Osteoblast (primary cell): ENCODE measurements at regions not wholly inside any gene's neighbourhood (a gene's known extent, or its start where the extent isn't known, plus 50 kb on each side); places are given as distances from the start of the nearest gene placed in this dataset.

ENCODE experiments used
- DNase-seq: peaks from one replicate; pipeline ENCODE4 v3.0.0; 2011; ENCODE audit warnings: low spot score, mixed read lengths; ENCODE audit not compliant: insufficient read length; ENCODE audit errors: missing footprints
- H2AFZ ChIP-seq: 2 replicates; pipeline ENCODE4 v1.6.0; 2011; ENCODE audit warnings: mild to moderate bottlenecking, low read length
- H3K27ac ChIP-seq: 2 replicates; pipeline ENCODE4 v1.5.1; 2011; ENCODE audit warnings: mild to moderate bottlenecking, low read depth, low read length, moderate library complexity
- H3K27me3 ChIP-seq: 2 replicates; pipeline ENCODE4 v1.6.0; 2012; ENCODE audit warnings: mild to moderate bottlenecking, control low read depth, inconsistent platforms, low read length, moderate library complexity; ENCODE audit not compliant: insufficient read depth
- H3K36me3 ChIP-seq: 2 replicates; pipeline ENCODE4 v1.5.1; 2011; ENCODE audit warnings: mild to moderate bottlenecking, low read length, control low read depth, moderate library complexity; ENCODE audit not compliant: insufficient read depth
- H3K4me1 ChIP-seq: 2 replicates; pipeline ENCODE4 v1.5.1; 2011; ENCODE audit warnings: mild to moderate bottlenecking, low read length, control low read depth, moderate library complexity; ENCODE audit not compliant: insufficient read depth
- H3K4me2 ChIP-seq: 2 replicates; pipeline ENCODE4 v1.6.0; 2011; ENCODE audit warnings: mild to moderate bottlenecking, low read length; ENCODE audit not compliant: insufficient read depth
- H3K4me3 ChIP-seq: fragments of 200-600 bp; sonication (generic); 3 replicates; pipeline ENCODE4 v1.5.1; 2012; ENCODE audit warnings: mild to moderate bottlenecking, low read length, inconsistent platforms; ENCODE audit not compliant: insufficient read depth
- H3K79me2 ChIP-seq: 2 replicates; pipeline ENCODE4 v1.6.0; 2012; ENCODE audit warnings: mild to moderate bottlenecking, low read length, control low read depth, inconsistent platforms; ENCODE audit not compliant: insufficient read depth
- H3K9me3 ChIP-seq: 2 replicates; pipeline ENCODE4 v1.5.1; 2011; ENCODE audit warnings: low read depth, low read length, control low read depth
- H4K20me1 ChIP-seq: 2 replicates; pipeline ENCODE4 v1.6.0; 2012; ENCODE audit warnings: mild to moderate bottlenecking, low read length, control low read depth; ENCODE audit not compliant: insufficient read depth
- TF ChIP-seq, protein P1 (sequence below): IDR thresholded peaks from 2 replicates; pipeline ENCODE4 v1.5.1; 2011; ENCODE audit warnings: mild to moderate bottlenecking, low read depth, low read length, moderate library complexity; ENCODE audit errors: extremely low read depth

DNA sequence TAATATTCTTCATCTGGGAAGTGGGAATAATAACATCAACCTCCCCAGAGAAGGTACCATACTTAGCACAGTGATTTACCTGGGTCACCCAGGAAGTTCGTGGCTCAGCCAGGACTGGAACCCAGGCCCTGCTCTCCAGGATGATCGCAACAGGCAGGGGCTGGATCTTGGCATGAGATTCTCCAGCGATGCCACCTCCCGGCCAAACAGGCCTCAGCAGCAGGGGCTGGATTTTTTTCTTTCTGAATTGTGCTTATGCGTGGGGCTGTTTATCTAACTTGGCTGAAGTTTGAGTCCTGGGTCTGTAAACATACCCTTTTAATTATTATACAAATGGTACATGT is 129.5 kb upstream of the PTPN1 start:
- Histone ChIP-seq H3K4me1 (peaks cover 12% of the 10 kb centered on the region), H4K20me1 (no peaks in the 10 kb centered on the region)
- no peak for DNase-seq

DNA sequence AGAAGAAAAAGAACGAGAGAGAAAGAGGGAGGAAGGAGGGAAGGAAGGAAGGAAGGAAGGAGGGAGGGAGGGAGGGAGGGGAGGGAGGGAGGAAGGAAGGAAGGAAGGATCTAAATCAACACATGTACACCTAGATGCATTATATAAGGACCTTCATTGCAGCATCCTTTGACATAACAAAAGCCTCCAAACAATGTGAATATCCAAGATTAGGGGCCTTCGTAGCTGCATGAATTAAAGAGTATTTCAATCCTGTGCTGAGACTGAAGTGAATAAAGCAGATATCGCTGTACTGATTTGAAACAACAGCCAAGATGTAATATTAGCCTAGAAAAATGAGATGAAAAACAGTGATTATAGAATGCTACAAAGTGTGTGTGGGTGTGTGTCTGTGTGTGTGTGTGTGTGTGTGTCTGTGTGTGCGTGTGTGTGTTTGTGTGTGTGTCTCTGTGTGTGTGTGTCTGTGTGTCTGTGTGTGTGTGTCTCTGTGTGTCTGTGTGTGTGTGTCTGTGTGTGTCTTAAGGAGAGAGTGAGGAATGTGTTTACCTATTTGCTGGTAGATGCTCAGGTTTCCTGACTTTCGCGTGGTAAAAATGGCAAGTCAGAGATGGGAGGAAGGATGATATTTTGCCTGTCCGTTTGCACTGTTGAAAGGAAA is 129.0 kb upstream of the PTPN1 start:
- H3K9me3 ChIP-seq, result no peaks in the 10 kb centered on the region
- H3K4me1 ChIP-seq, result peaks cover 12% of the 10 kb centered on the region
- H2AFZ ChIP-seq, result no peak overlapping the region
- H3K27me3 ChIP-seq, result no peaks in the 10 kb centered on the region
- no peaks in the 10 kb centered on the region for H4K20me1 ChIP-seq
- H3K27ac ChIP-seq, result no peak overlapping the region
- no peak overlapping the region for H3K4me3 ChIP-seq
- H3K4me2 ChIP-seq, result no peak overlapping the region
- no peaks in the 10 kb centered on the region for H3K36me3 ChIP-seq
- H3K79me2 ChIP-seq, result no peaks in the 10 kb centered on the region
- no peak for DNase-seq
- TF ChIP-seq, protein P1, sequence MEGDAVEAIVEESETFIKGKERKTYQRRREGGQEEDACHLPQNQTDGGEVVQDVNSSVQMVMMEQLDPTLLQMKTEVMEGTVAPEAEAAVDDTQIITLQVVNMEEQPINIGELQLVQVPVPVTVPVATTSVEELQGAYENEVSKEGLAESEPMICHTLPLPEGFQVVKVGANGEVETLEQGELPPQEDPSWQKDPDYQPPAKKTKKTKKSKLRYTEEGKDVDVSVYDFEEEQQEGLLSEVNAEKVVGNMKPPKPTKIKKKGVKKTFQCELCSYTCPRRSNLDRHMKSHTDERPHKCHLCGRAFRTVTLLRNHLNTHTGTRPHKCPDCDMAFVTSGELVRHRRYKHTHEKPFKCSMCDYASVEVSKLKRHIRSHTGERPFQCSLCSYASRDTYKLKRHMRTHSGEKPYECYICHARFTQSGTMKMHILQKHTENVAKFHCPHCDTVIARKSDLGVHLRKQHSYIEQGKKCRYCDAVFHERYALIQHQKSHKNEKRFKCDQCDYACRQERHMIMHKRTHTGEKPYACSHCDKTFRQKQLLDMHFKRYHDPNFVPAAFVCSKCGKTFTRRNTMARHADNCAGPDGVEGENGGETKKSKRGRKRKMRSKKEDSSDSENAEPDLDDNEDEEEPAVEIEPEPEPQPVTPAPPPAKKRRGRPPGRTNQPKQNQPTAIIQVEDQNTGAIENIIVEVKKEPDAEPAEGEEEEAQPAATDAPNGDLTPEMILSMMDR, result no peak

More for the DNA sequence above, 129.5 kb upstream of the PTPN1 start:
- Histone ChIP-seq H3K9me3 (no peaks in the 10 kb centered on the region), H2AFZ (no peak overlapping the region), H3K27me3 (no peaks in the 10 kb centered on the region), H3K4me3 (no peak overlapping the region), H3K79me2 (no peaks in the 10 kb centered on the region), H3K4me2 (no peak overlapping the region), H3K27ac (no peak overlapping the region), H3K36me3 (no peaks in the 10 kb centered on the region)
- TF ChIP-seq, protein P1, result peak; percentile 57

DNA sequence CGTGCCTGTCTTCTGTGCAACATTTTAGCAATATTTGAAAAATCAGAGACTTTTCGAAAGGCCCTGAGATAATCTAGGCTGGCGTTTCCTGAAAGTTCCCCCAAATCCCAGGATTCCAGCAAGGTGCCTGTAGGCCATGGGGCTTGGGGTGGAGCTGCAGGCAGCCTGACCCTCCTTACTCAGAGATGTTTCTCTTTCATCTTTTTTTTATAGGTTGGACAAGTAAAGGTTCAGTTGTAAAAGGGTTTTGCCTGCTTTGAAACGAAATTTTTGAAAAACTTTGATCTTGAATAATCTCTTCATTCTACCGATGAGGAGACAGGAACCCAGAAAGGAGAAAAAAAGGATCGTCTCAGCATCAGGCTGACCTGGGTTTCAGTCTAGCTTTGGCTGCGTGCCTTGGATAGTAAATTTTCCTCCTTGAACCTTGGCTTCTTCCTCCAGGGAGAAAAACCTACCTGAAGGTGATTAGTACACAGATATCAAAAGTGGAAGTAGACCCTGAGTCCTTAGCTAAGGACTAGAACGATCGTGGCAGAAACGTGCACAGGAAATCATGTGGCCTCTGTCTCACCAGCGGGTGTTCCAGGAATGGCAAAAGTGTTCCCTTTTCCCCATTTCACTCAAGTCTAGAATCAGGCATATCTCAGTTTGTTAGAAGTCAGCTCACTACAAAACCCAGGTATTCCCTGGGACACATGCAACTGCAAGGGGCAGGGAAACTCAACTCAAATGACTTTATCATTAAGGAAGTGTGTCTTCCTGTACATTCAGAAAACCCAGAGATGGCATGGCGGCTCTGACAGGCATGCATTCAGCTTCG is 128.2 kb upstream of the PTPN1 start:
- no peak for DNase-seq
- Histone ChIP-seq H3K4me3 (no peak overlapping the region), H2AFZ (no peak overlapping the region), H3K4me2 (no peak overlapping the region), H3K27ac (no peak overlapping the region), H3K27me3 (no peaks in the 10 kb centered on the region), H3K4me1 (peaks cover 12% of the 10 kb centered on the region), H3K9me3 (no peaks in the 10 kb centered on the region), H4K20me1 (no peaks in the 10 kb centered on the region), H3K36me3 (no peaks in the 10 kb centered on the region), H3K79me2 (no peaks in the 10 kb centered on the region)
- TF ChIP-seq, protein P1, result no peak
